Panc1 (cell line): ENCODE measurements at regions not wholly inside any gene's neighbourhood (a gene's known extent, or its start where the extent isn't known, plus 50 kb on each side); places are given as distances from the start of the nearest gene placed in this dataset.

Source experiments
- ATAC-seq: fragments of 200-7000 bp; cut with Tn5 transposase; 2 replicates; pipeline ENCODE4 v1.9.1; 2020; ENCODE audit warnings: mild to moderate bottlenecking, moderate library complexity
- BruUV-seq: library from RNA; stranded (reverse); fragments of 400-500 nt; replicated peaks from 2 replicates; lab custom pipeline; 2021; lab: Mats Ljungman, UMichigan
- CTCF ChIA-PET: fragments of 300-600 bp; sonication (Branson Sonifier 250); formaldehyde crosslinking; loops from one replicate; lab custom pipeline; 2022; ENCODE audit warnings: antibody characterized with exemption; lab: Charles Lee
- POLR2A ChIA-PET: fragments of 300-600 bp; sonication (Branson Sonifier 250); formaldehyde crosslinking; loops from one replicate; lab custom pipeline; 2022; ENCODE audit warnings: antibody characterized with exemption; lab: Charles Lee
- DNase-seq: peaks from one replicate; pipeline ENCODE4 v3.0.0-alpha.2; 2010; ENCODE audit warnings: low read depth, low spot score
- H3K27ac ChIP-seq: 2 replicates; pipeline ENCODE4 v1.5.1; 2011; ENCODE audit warnings: mild to moderate bottlenecking, low read length, inconsistent platforms
- H3K27me3 ChIP-seq: fragments of 200-500 bp; sonication (Bioruptor generic); 2 replicates; pipeline ENCODE4 v1.6.0; 2014; ENCODE audit warnings: low read length, inconsistent platforms; ENCODE audit not compliant: control insufficient read depth, insufficient read depth
- H3K36me3 ChIP-seq: fragments of 200-500 bp; sonication (Bioruptor generic); 2 replicates; pipeline ENCODE4 v1.5.1; 2014; ENCODE audit warnings: inconsistent platforms, mild to moderate bottlenecking, low read length, moderate library complexity; ENCODE audit not compliant: control insufficient read depth, insufficient read depth
- H3K4me1 ChIP-seq: 2 replicates; pipeline ENCODE4 v1.5.1; 2011; ENCODE audit warnings: inconsistent platforms, mild to moderate bottlenecking, low read length, moderate library complexity; ENCODE audit not compliant: control insufficient read depth, insufficient read depth
- H3K4me3 ChIP-seq, 2 experiments: 2 replicates each; pipeline ENCODE4 v1.5.1; 2011 to 2012; ENCODE audit warnings: low read depth in 2 of 2, low read length in 2 of 2, mild to moderate bottlenecking in 2 of 2, inconsistent platforms in 1 of 2, moderate library complexity in 1 of 2
- H3K9me3 ChIP-seq: fragments of 200-500 bp; sonication (Bioruptor generic); 2 replicates; pipeline ENCODE4 v1.5.1; 2014; ENCODE audit warnings: low read depth, mild to moderate bottlenecking, inconsistent platforms, low read length, moderate library complexity; ENCODE audit not compliant: control insufficient read depth, insufficient read depth
- CTCF ChIP-seq: fragments of 450-650 bp; IDR thresholded peaks from 2 replicates; pipeline ENCODE4 v1.5.1; 2017; ENCODE audit warnings: mild to moderate bottlenecking
- POLR2AphosphoS5 ChIP-seq: IDR thresholded peaks from 2 replicates; pipeline ENCODE4 v1.6.1; 2012; ENCODE audit warnings: mild to moderate bottlenecking, low read depth, low read length, moderate library complexity
- REST ChIP-seq, 2 experiments: IDR thresholded peaks; 2 replicates each; pipeline ENCODE4 v1.6.1; 2011 to 2012; ENCODE audit warnings: low read depth in 2 of 2, control low read depth in 1 of 2, low read length in 1 of 2, mild to moderate bottlenecking in 1 of 2, moderate library complexity in 1 of 2; ENCODE audit not compliant: insufficient read depth in 1 of 2
- SIN3A ChIP-seq: IDR thresholded peaks from 2 replicates; pipeline ENCODE4 v1.6.1; 2012; ENCODE audit warnings: low read depth, mild to moderate bottlenecking, low read length, moderate library complexity, borderline replicate concordance; ENCODE audit not compliant: insufficient read depth
- TCF7L2 ChIP-seq: IDR thresholded peaks from 2 replicates; pipeline ENCODE4 v1.6.1; 2011; ENCODE audit warnings: mild to moderate bottlenecking, low read depth, low read length, inconsistent platforms
- in situ Hi-C: cut with HindIII; loops from 2 replicates; pipeline ENCODE4 v1.10.0; 2016; ENCODE audit warnings: low sequenced_read_pairs, low pct_unique_long_range_greater_than_20kb
- intact Hi-C: fragments of 100-400 bp; cut with micrococcal nuclease; formaldehyde crosslinking; loops from one replicate; pipeline ENCODE4 v1.10.0; 2022; ENCODE audit not compliant: unreplicated experiment

GRCh38 chr7:52269669-52270068 is 765.8 kb upstream of the POM121L12 start:
- BruUV-seq, result no TSS peak
- no peaks in the 10 kb centered on the region for H3K9me3 ChIP-seq
- CTCF ChIA-PET, result interaction anchor here (0.6 kb wide), 1 partner anchor 42 kb away, joined by 4 read pairs; no protein-coding TSS in a partner anchor

GRCh38 chr7:52261057-52261456 is 774.4 kb upstream of the POM121L12 start:
- Histone ChIP-seq H3K27me3 (no peaks in the 10 kb centered on the region), H3K9me3 (no peaks in the 10 kb centered on the region), H3K27ac (no peak overlapping the region), H3K4me1 (no peaks in the 10 kb centered on the region), H3K4me3 (no peak overlapping the region), H3K36me3 (no peaks in the 10 kb centered on the region)
- POLR2A ChIA-PET, result no interaction called here
- no peak for DNase-seq
- BruUV-seq, result no TSS peak
- ATAC-seq, result no peak
- in situ Hi-C loops (no loop called here), intact Hi-C loops (no loop called here)
- no peak for TF ChIP-seq SIN3A
- TF ChIP-seq REST (IDR thresholded peaks at IDR 0.05; ENCODE audit: insufficient read depth in 1 of 2, low read depth in 2 of 2, low read length in 1 of 2), result no peak
- no peak for TF ChIP-seq TCF7L2
- TF ChIP-seq CTCF, result no peak
- TF ChIP-seq POLR2AphosphoS5, result no peak
- CTCF ChIA-PET, result no interaction called here

More at GRCh38 chr7:52269669-52270068, 765.8 kb upstream of the POM121L12 start:
- H3K27me3 ChIP-seq, result no peaks in the 10 kb centered on the region
- no peaks in the 10 kb centered on the region for H3K36me3 ChIP-seq
- intact Hi-C loops, result no loop called here
- no peak for ATAC-seq
- H3K27ac ChIP-seq, result no peak overlapping the region
- TF ChIP-seq TCF7L2 (no peak), POLR2AphosphoS5 (no peak), REST (IDR thresholded peaks at IDR 0.05; ENCODE audit: insufficient read depth in 1 of 2, low read depth in 2 of 2, low read length in 1 of 2) (no peak), CTCF (no peak), SIN3A (no peak)
- no peak overlapping the region for H3K4me3 ChIP-seq
- POLR2A ChIA-PET, result no interaction called here
- in situ Hi-C loops, result no loop called here
- no peak for DNase-seq
- H3K4me1 ChIP-seq, result no peaks in the 10 kb centered on the region
